GM03348 (cell line): ENCODE measurements at regions not wholly inside any gene's neighbourhood (a gene's known extent, or its start where the extent isn't known, plus 50 kb on each side); places are given as distances from the start of the nearest gene placed in this dataset.
A peak's percentile ranks its signal among the peaks of the same experiment; 100 is the strongest.
"Not testable (repeated sequence)": the region's sequence is repeated elsewhere in the genome, so short reads cannot be mapped to it uniquely, and the experiment has no call there.

Source experiments
- DNase-seq: peaks from one replicate; pipeline ENCODE4 v3.0.0; 2012; ENCODE audit warnings: low spot score

DNA sequence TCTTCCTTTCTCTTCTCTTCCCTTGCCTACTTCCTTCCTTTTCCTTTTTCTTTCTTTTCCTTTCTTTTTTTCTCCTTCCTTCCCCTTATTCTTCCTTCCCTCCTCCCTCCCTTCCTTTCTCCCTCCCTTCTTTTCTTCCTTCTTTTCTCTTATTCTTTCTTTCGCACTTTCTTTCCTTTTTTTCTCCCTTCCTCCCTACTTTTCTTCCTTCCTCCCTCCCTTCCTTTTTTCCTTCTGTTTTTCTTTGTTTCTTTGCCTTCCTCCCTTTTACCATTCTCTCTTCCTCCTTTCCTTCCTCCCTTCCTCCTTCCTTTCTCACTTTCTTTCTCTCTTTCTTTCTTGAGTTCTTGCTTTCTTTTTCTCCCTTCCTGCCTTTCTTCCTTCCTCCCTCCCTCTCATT, 416.5 kb downstream of the ANKRD30B start:
- DNase-seq: not testable (repeated sequence)

- DNase-seq: peak; percentile 0
These were observed 417.1 kb downstream of the ANKRD30B start for GRCh38 chr18:15165048-15165447.

DNA sequence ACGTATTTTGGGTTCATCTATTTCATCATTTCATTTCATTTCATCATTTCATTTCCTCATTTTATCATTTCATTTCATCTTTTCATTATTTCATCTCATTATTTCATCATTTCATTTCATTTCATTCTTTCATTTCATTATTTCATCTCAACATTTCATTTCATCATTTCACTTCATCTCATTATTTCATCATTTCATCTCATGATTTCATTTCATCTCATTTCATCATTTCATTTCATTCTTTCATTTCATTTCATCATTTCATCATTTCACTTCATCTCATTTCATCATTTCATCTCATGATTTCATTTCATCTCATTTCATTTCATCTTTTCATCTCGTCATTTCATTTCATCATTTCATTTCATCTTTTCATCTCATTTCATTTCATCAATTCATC, 445.1 kb downstream of the ANKRD30B start:
- DNase-seq: not testable (repeated sequence)

GRCh38 chr18:15193813-15194212, 445.8 kb downstream of the ANKRD30B start:
- DNase-seq: not testable (repeated sequence)

DNA sequence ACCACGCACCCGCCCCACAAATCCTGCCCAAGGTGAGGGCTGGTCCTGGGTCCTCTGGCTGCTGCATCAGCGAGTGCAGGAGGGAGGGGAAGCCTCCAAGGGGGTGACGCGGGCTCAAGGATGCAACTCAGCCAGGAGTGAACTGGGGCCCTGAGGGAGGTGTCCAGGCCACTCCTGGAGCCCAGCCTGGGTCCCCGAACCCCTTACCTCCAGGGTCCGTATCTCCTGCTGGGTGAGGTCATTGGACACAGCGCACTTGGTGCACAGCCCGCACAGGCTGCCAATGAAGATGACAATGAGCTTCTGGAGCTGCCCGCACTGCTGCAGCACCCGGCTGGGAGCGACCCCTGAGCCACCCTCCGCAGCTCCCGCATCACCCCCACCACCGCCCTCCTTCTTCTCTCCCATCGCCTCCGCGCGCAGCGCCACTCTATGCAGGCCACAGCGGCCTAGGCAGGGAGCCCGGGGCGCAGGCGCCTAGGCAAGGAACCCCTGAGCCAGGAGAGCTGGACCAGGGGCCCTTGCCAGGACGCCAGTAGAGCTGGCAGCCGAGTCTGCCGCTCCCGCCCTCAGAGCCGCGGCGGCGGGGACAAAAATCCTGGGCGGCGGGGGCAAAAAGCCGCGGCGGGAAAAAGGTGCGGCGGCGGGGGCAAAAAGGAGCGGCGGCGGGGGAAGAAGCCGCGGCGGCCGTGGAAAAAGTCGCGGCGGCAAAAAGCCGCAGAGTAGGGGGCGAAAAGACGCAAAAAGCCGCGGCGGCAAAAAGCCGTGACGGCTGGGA, 449.6 kb downstream of the ANKRD30B start:
- DNase-seq: peak; percentile 7

DNA sequence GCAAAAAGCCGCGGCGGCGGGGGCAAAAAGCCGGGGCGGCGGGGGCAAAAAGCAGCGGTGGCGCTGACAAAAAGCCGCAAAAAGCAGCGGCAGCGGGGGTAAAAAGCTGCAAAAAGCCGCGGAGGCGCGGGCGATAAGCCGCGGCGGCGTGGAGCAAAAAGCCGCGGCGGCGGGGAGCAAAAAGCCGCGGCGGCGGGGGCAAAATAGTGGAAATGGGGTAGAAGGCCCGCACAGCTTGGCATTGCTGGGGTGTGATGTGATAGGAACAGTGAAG, 450.1 kb downstream of the ANKRD30B start:
- peak; percentile 0 for DNase-seq
